ENCODE measurements at regions not wholly inside any gene's neighbourhood (a gene's known extent, or its start where the extent isn't known, plus 50 kb on each side); places are given as distances from the start of the nearest gene placed in this dataset.

- 14% methylated on average over 32 of the region's 34 CpGs; no CpG with 5 or more reads in 1 of the 2 experiments for WGBS, 2 experiments (ENCODE audit: extremely low coverage in 1 of 2, insufficient coverage in 1 of 2, insufficient read length in 1 of 2, insufficient replicate concordance in 2 of 2, low coverage in 1 of 2, low lambda C conversion rate in 2 of 2, missing lambda C conversion rate in 1 of 2)
- Histone ChIP-seq H2BK12ac (ENCODE audit: low read depth, low read length) (peak overlapping the region; percentile 84; the same call in 1 of the 2 replicates), H4K91ac (replicated peaks; ENCODE audit: insufficient read length, low read length) (peak overlapping the region; percentile 88), H2BK15ac (ENCODE audit: low read length) (0 out of 2 replicates have a peak overlapping the region, but pooled peaks have one; percentile 61), H4K20me1 (replicated peaks in 1 of 2; ENCODE audit: control insufficient read depth in 1 of 2, insufficient read depth in 2 of 2, low read length in 2 of 2) (peaks cover 24 to 31% of the 10 kb centered on the region in 2 experiments), H4K5ac (ENCODE audit: insufficient read length, low read depth, low read length) (peak overlapping the region; percentile 83), H3K9ac (replicated peaks in 1 of 4; ENCODE audit: extremely low read depth in 1 of 4, low read depth in 3 of 4, low read length in 3 of 4) (peak overlapping the region in 3 of 4 experiments; percentile 66 to 70 (median 69); a peak in 5 of 7 replicates), H3K4me3 (ENCODE audit: extremely low read depth in 1 of 4, insufficient read depth in 2 of 4, low read depth in 3 of 4, low read length in 4 of 4) (peak overlapping the region; percentile 76 to 86 (median 82)), H3K23me2 (ENCODE audit: low read depth, low read length) (peaks cover 17% of the 10 kb centered on the region; the same call in 1 of the 2 replicates), H3K4me2 (ENCODE audit: insufficient read depth in 1 of 2, low read depth in 2 of 2, low read length in 2 of 2) (peak overlapping the region; percentile 83 to 91), H3K79me2 (ENCODE audit: control insufficient read depth in 1 of 2, insufficient read depth in 2 of 2, low read length in 2 of 2) (peaks cover 15 to 60% of the 10 kb centered on the region in 2 experiments), H3K18ac (ENCODE audit: extremely low read depth, low read length) (peak overlapping the region; percentile 87), H3K36me3 (ENCODE audit: control insufficient read depth in 2 of 4, insufficient read depth in 4 of 4, low read length in 3 of 4) (no peaks in the 10 kb centered on the region), H3K79me1 (ENCODE audit: low read depth, low read length) (peaks cover 32% of the 10 kb centered on the region), H2AFZ (ENCODE audit: low read length) (no peak overlapping the region), H3K14ac (ENCODE audit: insufficient read length) (no peak overlapping the region), H3K27ac (ENCODE audit: low read depth, low read length) (peak overlapping the region; percentile 54), H3K27me3 (replicated peaks in 1 of 4; ENCODE audit: control insufficient read depth in 3 of 4, extremely low read depth in 1 of 4, insufficient read depth in 3 of 4, low read length in 3 of 4) (no peaks in the 10 kb centered on the region), H3K4me1 (replicated peaks in 1 of 4; ENCODE audit: control insufficient read depth in 3 of 4, insufficient read depth in 4 of 4, low read length in 3 of 4) (peaks cover 9 to 55% (median 45%) of the 10 kb centered on the region in 4 experiments), H3K9me3 (ENCODE audit: insufficient read depth in 2 of 2, low read depth in 1 of 2, low read length in 1 of 2) (no peaks in the 10 kb centered on the region), H3K23ac (ENCODE audit: insufficient read length) (no peak overlapping the region), H2BK5ac (ENCODE audit: low read depth, low read length) (peak overlapping the region; percentile 84), H4K8ac (ENCODE audit: extremely low read depth, insufficient read depth, low read length) (peak overlapping the region; percentile 87), H2AK5ac (ENCODE audit: low read depth, low read length) (0 out of 2 replicates have a peak overlapping the region, but pooled peaks have one; percentile 65), H2BK20ac (ENCODE audit: low read length) (no peak overlapping the region), H2BK120ac (replicated peaks; ENCODE audit: low read depth, low read length) (no peak overlapping the region), H3K4ac (replicated peaks; ENCODE audit: insufficient read length, low read depth, low read length) (peak overlapping the region; percentile 89), H3K56ac (replicated peaks; ENCODE audit: insufficient read length, low read depth, low read length) (peak overlapping the region; percentile 93)
- ChIA-PET CTCF (ENCODE audit: partially characterized antibody) (interaction anchor here (0.6 to 5.2 kb wide), 17 partner anchors 8 to 121 kb away, joined by 3 to 29 read pairs (median 4); no protein-coding TSS in a partner anchor), POLR2A (ENCODE audit: partially characterized antibody) (interaction anchor here (0.8 to 2.3 kb wide), 11 partner anchors 8 to 92 kb away, joined by 3 to 16 read pairs (median 5); no protein-coding TSS in a partner anchor)
- DNase-seq (ENCODE audit: low read depth in 1 of 2, low spot score in 2 of 2): peak; percentile 59 to 82
- FAIRE-seq: no peak
- TF ChIP-seq NRF1 (IDR thresholded peaks at IDR 0.05; ENCODE audit: low read depth, low read length) (no peak), POLR2A (IDR thresholded peaks at IDR 0.05; ENCODE audit: control extremely low read depth in 1 of 2, low read depth in 2 of 2, low read length in 2 of 2) (peak in 1 of 2 experiments; percentile 53; a peak in 2 of 3 replicates), JUND (IDR thresholded peaks at IDR 0.05; ENCODE audit: low read length) (no peak), RNF2 (IDR thresholded peaks at IDR 0.05; ENCODE audit: borderline replicate concordance, low read depth, low read length, missing control alignments, poor library complexity, severe bottlenecking) (no peak), TBP (IDR thresholded peaks at IDR 0.05; ENCODE audit: low read depth, low read length) (peak; percentile 24; the same call in 1 of the 2 replicates), SP4 (IDR thresholded peaks at IDR 0.05; ENCODE audit: low read length) (peak; percentile 41; the same call in 1 of the 2 replicates), PHF8 (conservative IDR thresholded peaks at IDR 0.05; ENCODE audit: low read depth, low read length) (no peak; the same call in 1 of the 2 replicates), USF2 (IDR thresholded peaks at IDR 0.05; ENCODE audit: low read length) (no peak), SP1 (IDR thresholded peaks at IDR 0.05; ENCODE audit: low read depth, low read length) (0 out of 2 replicates have a peak, but pooled peaks have one; percentile 15), SAP30 (IDR thresholded peaks at IDR 0.05; ENCODE audit: insufficient read depth, insufficient replicate concordance, low read length) (peak; percentile 55)
These were observed 233.6 kb downstream of the SEC14L1 start for GRCh38 chr17:77374170-77374936.
